ENCODE measurements at regions not wholly inside any gene's neighbourhood (a gene's known extent, or its start where the extent isn't known, plus 50 kb on each side); places are given as distances from the start of the nearest gene placed in this dataset.

DNA sequence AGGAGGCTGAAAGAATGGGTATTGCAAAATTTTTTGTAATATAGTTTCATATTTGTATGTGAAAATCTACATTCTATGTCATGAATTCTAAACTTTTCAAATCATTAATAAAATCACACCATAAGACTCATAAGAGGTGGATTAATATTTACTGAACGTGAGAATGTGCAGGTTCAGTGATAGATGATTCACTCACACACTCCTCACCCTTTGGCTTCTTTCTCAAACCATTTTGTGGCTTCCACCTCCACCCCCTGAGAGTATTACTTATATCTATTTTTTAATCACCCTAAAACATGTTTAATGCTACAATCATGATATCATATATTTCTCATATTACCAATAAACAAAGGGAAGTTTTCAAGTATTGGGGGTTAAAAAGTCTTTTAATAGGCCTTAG, 275.5 kb downstream of the MEF2C start:
- Histone ChIP-seq H3K9me3 (ENCODE audit: insufficient read depth, low read depth, low read length) (no peaks in the 10 kb centered on the region), H3K4me3 (ENCODE audit: insufficient read depth, low read depth, low read length) (no peak overlapping the region), H2AFZ (ENCODE audit: low read depth, low read length) (no peak overlapping the region), H3K27ac (ENCODE audit: low read depth, low read length) (no peak overlapping the region), H3K36me3 (ENCODE audit: insufficient read depth, low read length) (no peaks in the 10 kb centered on the region), H3K4me2 (ENCODE audit: low read length) (no peak overlapping the region), H3K4me1 (ENCODE audit: insufficient read depth, low read length) (no peaks in the 10 kb centered on the region), H3K79me2 (ENCODE audit: insufficient read depth, low read length) (no peaks in the 10 kb centered on the region), H4K20me1 (ENCODE audit: insufficient read depth, low read length) (no peaks in the 10 kb centered on the region), H3K27me3 (ENCODE audit: insufficient read depth, low read length) (no peaks in the 10 kb centered on the region), H3K9ac (ENCODE audit: low read length) (no peak overlapping the region)
- Mint-ChIP-seq H3K4me3 (ENCODE audit: unreplicated experiment) (no peak overlapping the region), H3K27ac (ENCODE audit: unreplicated experiment) (no peak overlapping the region), H3K27me3 (ENCODE audit: low read depth, unreplicated experiment) (peaks cover 2% of the 10 kb centered on the region), H3K9me3 (ENCODE audit: unreplicated experiment) (no peaks in the 10 kb centered on the region), H3K4me1 (ENCODE audit: low read depth, unreplicated experiment) (no peaks in the 10 kb centered on the region), H3K36me3 (ENCODE audit: low read depth, unreplicated experiment) (no peaks in the 10 kb centered on the region)
- DNase-seq (ENCODE audit: low read depth) (no peak), FAIRE-seq (no peak)
- TF ChIP-seq, protein P1, sequence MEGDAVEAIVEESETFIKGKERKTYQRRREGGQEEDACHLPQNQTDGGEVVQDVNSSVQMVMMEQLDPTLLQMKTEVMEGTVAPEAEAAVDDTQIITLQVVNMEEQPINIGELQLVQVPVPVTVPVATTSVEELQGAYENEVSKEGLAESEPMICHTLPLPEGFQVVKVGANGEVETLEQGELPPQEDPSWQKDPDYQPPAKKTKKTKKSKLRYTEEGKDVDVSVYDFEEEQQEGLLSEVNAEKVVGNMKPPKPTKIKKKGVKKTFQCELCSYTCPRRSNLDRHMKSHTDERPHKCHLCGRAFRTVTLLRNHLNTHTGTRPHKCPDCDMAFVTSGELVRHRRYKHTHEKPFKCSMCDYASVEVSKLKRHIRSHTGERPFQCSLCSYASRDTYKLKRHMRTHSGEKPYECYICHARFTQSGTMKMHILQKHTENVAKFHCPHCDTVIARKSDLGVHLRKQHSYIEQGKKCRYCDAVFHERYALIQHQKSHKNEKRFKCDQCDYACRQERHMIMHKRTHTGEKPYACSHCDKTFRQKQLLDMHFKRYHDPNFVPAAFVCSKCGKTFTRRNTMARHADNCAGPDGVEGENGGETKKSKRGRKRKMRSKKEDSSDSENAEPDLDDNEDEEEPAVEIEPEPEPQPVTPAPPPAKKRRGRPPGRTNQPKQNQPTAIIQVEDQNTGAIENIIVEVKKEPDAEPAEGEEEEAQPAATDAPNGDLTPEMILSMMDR (IDR thresholded peaks at IDR 0.05; ENCODE audit: insufficient read depth, low read depth, low read length) = no peak
- TF ChIP-seq EZH2 (IDR thresholded peaks at IDR 0.05; ENCODE audit: insufficient read depth, low read length) = no peak

DNA sequence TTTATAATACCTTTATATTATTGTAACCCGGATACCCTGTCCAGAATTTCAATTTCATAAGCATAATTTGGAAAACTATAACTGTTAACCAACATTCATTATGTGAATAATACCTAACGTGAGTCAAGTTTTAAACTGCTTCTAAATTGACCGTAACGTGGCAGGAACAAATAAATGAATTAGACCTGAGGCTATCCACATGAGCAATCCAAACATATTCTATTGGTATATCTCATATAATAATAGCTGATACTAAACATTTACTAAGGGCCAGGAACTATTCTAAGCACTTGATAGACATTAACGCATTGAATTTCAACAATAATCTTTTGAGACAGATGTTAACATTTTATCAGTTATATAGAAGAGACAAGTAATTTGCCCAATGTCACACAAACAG, 276.4 kb downstream of the MEF2C start:
- no peak for DNase-seq (ENCODE audit: low read depth)
- H3K4me1 ChIP-seq (ENCODE audit: insufficient read depth, low read length) = no peaks in the 10 kb centered on the region
- H3K27ac Mint-ChIP-seq (ENCODE audit: unreplicated experiment) = no peak overlapping the region
- H3K4me2 ChIP-seq (ENCODE audit: low read length) = no peak overlapping the region
- H3K9ac ChIP-seq (ENCODE audit: low read length) = no peak overlapping the region
- no peaks in the 10 kb centered on the region for H3K27me3 ChIP-seq (ENCODE audit: insufficient read depth, low read length)
- TF ChIP-seq, protein P1 (IDR thresholded peaks at IDR 0.05; ENCODE audit: insufficient read depth, low read depth, low read length) = no peak
- no peak for TF ChIP-seq EZH2 (IDR thresholded peaks at IDR 0.05; ENCODE audit: insufficient read depth, low read length)
- H4K20me1 ChIP-seq (ENCODE audit: insufficient read depth, low read length) = no peaks in the 10 kb centered on the region
- H3K4me3 Mint-ChIP-seq (ENCODE audit: unreplicated experiment) = no peak overlapping the region
- no peak overlapping the region for H3K4me3 ChIP-seq (ENCODE audit: insufficient read depth, low read depth, low read length)
- H3K4me1 Mint-ChIP-seq (ENCODE audit: low read depth, unreplicated experiment) = no peaks in the 10 kb centered on the region
- H3K79me2 ChIP-seq (ENCODE audit: insufficient read depth, low read length) = no peaks in the 10 kb centered on the region
- no peaks in the 10 kb centered on the region for H3K36me3 Mint-ChIP-seq (ENCODE audit: low read depth, unreplicated experiment)
- FAIRE-seq = no peak
- H3K27ac ChIP-seq (ENCODE audit: low read depth, low read length) = no peak overlapping the region
- no peaks in the 10 kb centered on the region for H3K9me3 ChIP-seq (ENCODE audit: insufficient read depth, low read depth, low read length)
- no peaks in the 10 kb centered on the region for H3K36me3 ChIP-seq (ENCODE audit: insufficient read depth, low read length)
- no peak overlapping the region for H2AFZ ChIP-seq (ENCODE audit: low read depth, low read length)
- no peaks in the 10 kb centered on the region for H3K9me3 Mint-ChIP-seq (ENCODE audit: unreplicated experiment)
- H3K27me3 Mint-ChIP-seq (ENCODE audit: low read depth, unreplicated experiment) = peaks cover 2% of the 10 kb centered on the region

DNA sequence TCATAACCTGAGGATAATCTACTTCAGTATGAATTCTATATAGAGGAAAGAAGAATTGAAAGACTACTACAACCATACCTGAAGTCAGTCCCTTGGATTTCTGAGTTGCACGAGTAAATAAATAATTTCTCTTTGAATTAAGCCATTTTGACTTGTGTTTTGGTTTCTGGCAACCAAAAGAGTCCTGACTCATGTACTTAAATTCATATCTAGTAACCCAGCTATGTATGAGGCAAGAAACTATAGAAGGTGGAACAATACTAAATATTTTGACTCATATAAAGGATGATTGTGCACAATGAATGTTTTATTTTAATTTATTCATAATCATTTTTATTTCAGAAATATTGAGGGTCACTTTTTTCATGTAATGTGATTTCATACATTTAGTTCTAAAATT, 276.8 kb downstream of the MEF2C start:
- Histone ChIP-seq H3K4me2 (ENCODE audit: low read length) (no peak overlapping the region), H3K4me1 (ENCODE audit: insufficient read depth, low read length) (no peaks in the 10 kb centered on the region), H3K79me2 (ENCODE audit: insufficient read depth, low read length) (no peaks in the 10 kb centered on the region), H3K27me3 (ENCODE audit: insufficient read depth, low read length) (no peaks in the 10 kb centered on the region), H4K20me1 (ENCODE audit: insufficient read depth, low read length) (no peaks in the 10 kb centered on the region), H3K9ac (ENCODE audit: low read length) (no peak overlapping the region), H2AFZ (ENCODE audit: low read depth, low read length) (no peak overlapping the region), H3K9me3 (ENCODE audit: insufficient read depth, low read depth, low read length) (no peaks in the 10 kb centered on the region), H3K4me3 (ENCODE audit: insufficient read depth, low read depth, low read length) (no peak overlapping the region), H3K36me3 (ENCODE audit: insufficient read depth, low read length) (no peaks in the 10 kb centered on the region), H3K27ac (ENCODE audit: low read depth, low read length) (no peak overlapping the region)
- H3K27me3 Mint-ChIP-seq (ENCODE audit: low read depth, unreplicated experiment) = peaks cover 2% of the 10 kb centered on the region
- H3K36me3 Mint-ChIP-seq (ENCODE audit: low read depth, unreplicated experiment) = no peaks in the 10 kb centered on the region
- no peaks in the 10 kb centered on the region for H3K4me1 Mint-ChIP-seq (ENCODE audit: low read depth, unreplicated experiment)
- H3K27ac Mint-ChIP-seq (ENCODE audit: unreplicated experiment) = no peak overlapping the region
- FAIRE-seq (no peak), DNase-seq (ENCODE audit: low read depth) (peak; percentile 27)
- no peak for TF ChIP-seq EZH2 (IDR thresholded peaks at IDR 0.05; ENCODE audit: insufficient read depth, low read length)
- TF ChIP-seq, protein P1 (IDR thresholded peaks at IDR 0.05; ENCODE audit: insufficient read depth, low read depth, low read length) = no peak
- no peak overlapping the region for H3K4me3 Mint-ChIP-seq (ENCODE audit: unreplicated experiment)
- H3K9me3 Mint-ChIP-seq (ENCODE audit: unreplicated experiment) = no peaks in the 10 kb centered on the region
